Loucy (cell line): ENCODE measurements at regions not wholly inside any gene's neighbourhood (a gene's known extent, or its start where the extent isn't known, plus 50 kb on each side); places are given as distances from the start of the nearest gene placed in this dataset.

Source experiments
- H2AFZ ChIP-seq: fragments of 200-600 bp; sonication (generic); 2 replicates; pipeline ENCODE4 v1.6.0; 2016; ENCODE audit warnings: antibody characterized with exemption, mild to moderate bottlenecking, low read length, moderate library complexity
- H3F3A ChIP-seq: fragments of 200-600 bp; 2 replicates; pipeline ENCODE4 v1.6.0; 2016; ENCODE audit warnings: antibody characterized with exemption, low read depth, mild to moderate bottlenecking
- H3K27me3 ChIP-seq: fragments of 200-600 bp; sonication (generic); 2 replicates; pipeline ENCODE4 v1.6.1; 2014; ENCODE audit warnings: low read length, mild to moderate bottlenecking; ENCODE audit not compliant: insufficient read depth, poor library complexity, severe bottlenecking
- H3K36me3 ChIP-seq: fragments of 200-600 bp; sonication (generic); 2 replicates; pipeline ENCODE4 v1.6.1; 2016; ENCODE audit warnings: low read length; ENCODE audit not compliant: insufficient read depth
- H3K4me1 ChIP-seq: fragments of 200-600 bp; sonication (generic); 2 replicates; pipeline ENCODE4 v1.5.1; 2014; ENCODE audit warnings: low read length, mild to moderate bottlenecking; ENCODE audit not compliant: insufficient read depth, poor library complexity, severe bottlenecking
- H3K4me2 ChIP-seq: fragments of 200-600 bp; sonication (generic); 2 replicates; pipeline ENCODE4 v1.6.0; 2014; ENCODE audit warnings: antibody characterized with exemption, low read length, low read depth, mild to moderate bottlenecking; ENCODE audit not compliant: poor library complexity, severe bottlenecking
- H3K4me3 ChIP-seq: fragments of 200-600 bp; sonication (generic); 2 replicates; pipeline ENCODE4 v1.5.1; 2014; ENCODE audit warnings: low read length, mild to moderate bottlenecking, mixed read lengths; ENCODE audit not compliant: poor library complexity, severe bottlenecking
- H3K79me2 ChIP-seq: fragments of 200-600 bp; sonication (generic); 2 replicates; pipeline ENCODE4 v1.6.1; 2014; ENCODE audit warnings: low read length; ENCODE audit not compliant: insufficient read depth
- H3K9ac ChIP-seq: fragments of 200-600 bp; sonication (generic); 2 replicates; pipeline ENCODE4 v1.6.0; 2014; ENCODE audit warnings: mild to moderate bottlenecking, low read depth, low read length, moderate library complexity; ENCODE audit not compliant: poor library complexity, severe bottlenecking
- H3K9me2 ChIP-seq: fragments of 200-600 bp; sonication (generic); replicated peaks from 2 replicates; pipeline ENCODE4 v1.6.1; 2016; ENCODE audit warnings: low read depth, low read length, mixed read lengths
- H3K9me3 ChIP-seq: fragments of 200-600 bp; sonication (generic); 2 replicates; pipeline ENCODE4 v1.6.1; 2014; ENCODE audit warnings: mild to moderate bottlenecking, antibody characterized with exemption, low read length, low read depth; ENCODE audit not compliant: insufficient read depth
- H4K20me1 ChIP-seq: fragments of 200-600 bp; sonication (generic); 2 replicates; pipeline ENCODE4 v1.6.0; 2014; ENCODE audit warnings: antibody characterized with exemption, low read length, mild to moderate bottlenecking; ENCODE audit not compliant: insufficient read depth, poor library complexity, severe bottlenecking
- EZH2phosphoT487 ChIP-seq: fragments of 200-600 bp; IDR thresholded peaks from 2 replicates; pipeline ENCODE4 v1.6.1; 2018; ENCODE audit warnings: antibody characterized with exemption, mild to moderate bottlenecking, moderate library complexity, borderline replicate concordance
- TF ChIP-seq, protein P1 (sequence below): fragments of 200-600 bp; sonication (generic); conservative IDR thresholded peaks from 2 replicates; pipeline ENCODE4 v1.5.1; 2014; ENCODE audit warnings: mild to moderate bottlenecking, antibody characterized with exemption, low read length

GRCh38 chr3:24981924-24982323 lies 446.1 kb upstream of the RARB start:
- H4K20me1 ChIP-seq = no peaks in the 10 kb centered on the region
- no peaks in the 10 kb centered on the region for H3K36me3 ChIP-seq
- H3K9me2 ChIP-seq = no peaks in the 10 kb centered on the region
- no peak overlapping the region for H3K4me3 ChIP-seq
- no peak for TF ChIP-seq EZH2phosphoT487
- TF ChIP-seq, protein P1, sequence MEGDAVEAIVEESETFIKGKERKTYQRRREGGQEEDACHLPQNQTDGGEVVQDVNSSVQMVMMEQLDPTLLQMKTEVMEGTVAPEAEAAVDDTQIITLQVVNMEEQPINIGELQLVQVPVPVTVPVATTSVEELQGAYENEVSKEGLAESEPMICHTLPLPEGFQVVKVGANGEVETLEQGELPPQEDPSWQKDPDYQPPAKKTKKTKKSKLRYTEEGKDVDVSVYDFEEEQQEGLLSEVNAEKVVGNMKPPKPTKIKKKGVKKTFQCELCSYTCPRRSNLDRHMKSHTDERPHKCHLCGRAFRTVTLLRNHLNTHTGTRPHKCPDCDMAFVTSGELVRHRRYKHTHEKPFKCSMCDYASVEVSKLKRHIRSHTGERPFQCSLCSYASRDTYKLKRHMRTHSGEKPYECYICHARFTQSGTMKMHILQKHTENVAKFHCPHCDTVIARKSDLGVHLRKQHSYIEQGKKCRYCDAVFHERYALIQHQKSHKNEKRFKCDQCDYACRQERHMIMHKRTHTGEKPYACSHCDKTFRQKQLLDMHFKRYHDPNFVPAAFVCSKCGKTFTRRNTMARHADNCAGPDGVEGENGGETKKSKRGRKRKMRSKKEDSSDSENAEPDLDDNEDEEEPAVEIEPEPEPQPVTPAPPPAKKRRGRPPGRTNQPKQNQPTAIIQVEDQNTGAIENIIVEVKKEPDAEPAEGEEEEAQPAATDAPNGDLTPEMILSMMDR = no peak
- H3K9ac ChIP-seq = no peak overlapping the region
- H3K4me2 ChIP-seq = no peak overlapping the region
- no peaks in the 10 kb centered on the region for H3F3A ChIP-seq
- no peaks in the 10 kb centered on the region for H3K9me3 ChIP-seq
- H3K27me3 ChIP-seq = no peaks in the 10 kb centered on the region
- no peaks in the 10 kb centered on the region for H3K79me2 ChIP-seq
- H3K4me1 ChIP-seq = no peaks in the 10 kb centered on the region
- no peak overlapping the region for H2AFZ ChIP-seq

- Histone ChIP-seq H3K4me1 (no peaks in the 10 kb centered on the region), H2AFZ (no peak overlapping the region), H3F3A (no peaks in the 10 kb centered on the region), H3K27me3 (no peaks in the 10 kb centered on the region), H3K9ac (no peak overlapping the region), H3K79me2 (no peaks in the 10 kb centered on the region), H3K9me2 (no peaks in the 10 kb centered on the region), H3K4me2 (no peak overlapping the region), H3K36me3 (no peaks in the 10 kb centered on the region), H3K9me3 (no peaks in the 10 kb centered on the region), H4K20me1 (no peaks in the 10 kb centered on the region), H3K4me3 (no peak overlapping the region)
- no peak for TF ChIP-seq EZH2phosphoT487
- TF ChIP-seq, protein P1 = no peak
Observed at GRCh38 chr3:24985668-24986067, 442.4 kb upstream of the RARB start.

- Histone ChIP-seq H3K9me2 (no peaks in the 10 kb centered on the region), H3K4me3 (no peak overlapping the region), H4K20me1 (no peaks in the 10 kb centered on the region), H3F3A (no peaks in the 10 kb centered on the region), H3K79me2 (no peaks in the 10 kb centered on the region), H3K4me1 (no peaks in the 10 kb centered on the region), H3K36me3 (no peaks in the 10 kb centered on the region), H3K4me2 (no peak overlapping the region), H3K9me3 (no peaks in the 10 kb centered on the region), H2AFZ (no peak overlapping the region), H3K9ac (no peak overlapping the region), H3K27me3 (no peaks in the 10 kb centered on the region)
- no peak for TF ChIP-seq EZH2phosphoT487
Observed at GRCh38 chr3:24986612-24987011, 441.5 kb upstream of the RARB start.

- Histone ChIP-seq H2AFZ (no peak overlapping the region), H3K4me3 (no peak overlapping the region), H3K4me1 (no peaks in the 10 kb centered on the region), H3F3A (no peaks in the 10 kb centered on the region), H3K4me2 (no peak overlapping the region), H3K36me3 (no peaks in the 10 kb centered on the region), H3K27me3 (no peaks in the 10 kb centered on the region), H4K20me1 (no peaks in the 10 kb centered on the region), H3K9ac (no peak overlapping the region), H3K9me3 (no peaks in the 10 kb centered on the region), H3K9me2 (no peaks in the 10 kb centered on the region), H3K79me2 (no peaks in the 10 kb centered on the region)
- TF ChIP-seq EZH2phosphoT487 = no peak
- TF ChIP-seq, protein P1 = no peak
Observed at GRCh38 chr3:24999357-24999756, 428.7 kb upstream of the RARB start.
